ENCODE measurements at regions not wholly inside any gene's neighbourhood (a gene's known extent, or its start where the extent isn't known, plus 50 kb on each side); places are given as distances from the start of the nearest gene placed in this dataset.
"Not testable (repeated sequence)": the region's sequence is repeated elsewhere in the genome, so short reads cannot be mapped to it uniquely, and the experiment has no call there.

GRCh38 chr2:109669731-109670130 is 55.6 kb downstream of the SOWAHC start:
- DNase-seq (ENCODE audit: low spot score): no peak

- no peak for DNase-seq (ENCODE audit: low spot score)
These were observed 56.6 kb downstream of the SOWAHC start for GRCh38 chr2:109670556-109671411.

GRCh38 chr2:109674894-109675534 is 60.9 kb downstream of the SOWAHC start:
- no peak for DNase-seq (ENCODE audit: low spot score)

- no peak for DNase-seq (ENCODE audit: low spot score)
These were observed 61.6 kb downstream of the SOWAHC start for GRCh38 chr2:109675666-109676345.

GRCh38 chr2:109676346-109676902 is 62.3 kb downstream of the SOWAHC start:
- DNase-seq (ENCODE audit: low spot score): no peak

GRCh38 chr2:109677121-109677731 is 63.1 kb downstream of the SOWAHC start:
- not testable (repeated sequence) for DNase-seq (ENCODE audit: low spot score)

- DNase-seq (ENCODE audit: low spot score): no peak
These were observed 63.8 kb downstream of the SOWAHC start for GRCh38 chr2:109677835-109678580.

GRCh38 chr2:109678724-109679201 is 64.6 kb downstream of the SOWAHC start:
- not testable (repeated sequence) for DNase-seq (ENCODE audit: low spot score)

GRCh38 chr2:109679225-109679624 is 65.1 kb downstream of the SOWAHC start:
- DNase-seq (ENCODE audit: low spot score): no peak

- DNase-seq (ENCODE audit: low spot score): no peak
These were observed 65.5 kb downstream of the SOWAHC start for GRCh38 chr2:109679626-109680025.

GRCh38 chr2:109680523-109681297 is 66.5 kb downstream of the SOWAHC start:
- no peak for DNase-seq (ENCODE audit: low spot score)

GRCh38 chr2:109681633-109682380 is 67.6 kb downstream of the SOWAHC start:
- no peak for DNase-seq (ENCODE audit: low spot score)

- no peak for DNase-seq (ENCODE audit: low spot score)
These were observed 69.3 kb downstream of the SOWAHC start for GRCh38 chr2:109683452-109683851.

GRCh38 chr2:109685453-109685852 is 71.3 kb downstream of the SOWAHC start:
- no peak for DNase-seq (ENCODE audit: low spot score)

GRCh38 chr2:109686921-109687320 is 72.8 kb downstream of the SOWAHC start:
- DNase-seq (ENCODE audit: low spot score): no peak

- DNase-seq (ENCODE audit: low spot score): no peak
These were observed 75.2 kb downstream of the SOWAHC start for GRCh38 chr2:109689182-109689930.

GRCh38 chr2:109689973-109690372 is 75.8 kb downstream of the SOWAHC start:
- no peak for DNase-seq (ENCODE audit: low spot score)

- no peak for DNase-seq (ENCODE audit: low spot score)
These were observed 76.3 kb downstream of the SOWAHC start for GRCh38 chr2:109690457-109690821.

All from A172 (cell line).